GM13976 (cell line): ENCODE measurements at regions not wholly inside any gene's neighbourhood (a gene's known extent, or its start where the extent isn't known, plus 50 kb on each side); places are given as distances from the start of the nearest gene placed in this dataset.

Source experiments
- DNase-seq: peaks from one replicate; pipeline ENCODE4 v3.0.0; 2012; ENCODE audit warnings: low spot score
- CTCF ChIP-seq: IDR thresholded peaks from 2 replicates; pipeline ENCODE4 v1.5.1; 2012; ENCODE audit warnings: borderline replicate concordance, mild to moderate bottlenecking; ENCODE audit not compliant: insufficient read depth; ENCODE audit errors: extremely low read depth, missing control alignments, control extremely low read depth
- in situ Hi-C: fragments of 300-500 bp; cut with MboI; formaldehyde crosslinking; loops from one replicate; pipeline ENCODE4 v1.12.0; 2022; ENCODE audit warnings: low sequenced_read_pairs, mixed read lengths, inconsistent platforms; ENCODE audit not compliant: unreplicated experiment

- in situ Hi-C loops: no loop called here
- no peak for TF ChIP-seq CTCF
- DNase-seq: no peak
Measured at GRCh38 chr18:67789165-67789545, 272.6 kb upstream of the DSEL start.

DNA sequence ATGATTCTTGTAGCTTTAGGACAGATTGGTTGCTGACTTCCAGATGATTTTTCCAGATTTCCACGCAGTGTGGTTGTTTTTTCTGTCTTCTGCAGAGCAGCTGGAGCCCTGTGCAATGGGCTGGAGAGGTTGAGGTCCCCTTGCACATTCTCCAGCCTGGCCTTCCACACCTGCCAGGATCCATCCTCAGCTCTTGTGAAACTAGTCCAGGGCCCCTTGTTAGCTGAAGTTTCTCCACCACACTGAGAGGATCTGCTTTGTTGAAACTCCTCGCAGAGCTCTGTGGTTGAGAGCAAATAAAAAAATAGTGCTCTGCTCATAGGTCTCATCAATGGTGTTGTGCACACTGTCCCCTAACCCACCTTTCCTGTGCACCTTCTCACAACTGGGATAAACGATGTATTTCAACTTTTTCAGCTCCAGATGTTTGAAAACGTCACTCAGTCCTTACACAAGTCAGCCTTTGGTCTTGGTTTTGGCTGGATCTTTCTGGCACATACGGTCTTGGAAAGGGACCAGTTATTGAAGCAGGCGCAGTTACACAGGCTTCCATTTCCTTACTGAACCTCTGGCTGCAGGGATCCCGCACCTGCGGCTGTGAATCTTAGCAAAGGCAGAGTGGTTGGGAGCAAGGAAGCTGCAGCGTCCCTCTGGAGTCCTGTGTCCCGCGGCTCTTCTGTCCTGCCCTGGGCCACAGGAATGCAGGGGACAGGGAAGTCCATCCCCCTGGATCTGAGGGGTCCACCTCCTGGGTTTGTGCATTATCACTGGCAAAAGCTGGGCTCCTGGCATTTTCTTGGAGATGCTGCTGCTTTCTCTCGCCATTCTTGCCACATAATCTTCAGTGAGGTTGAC is 272.0 kb upstream of the DSEL start:
- in situ Hi-C loops: no loop called here
- no peak for TF ChIP-seq CTCF
- no peak for DNase-seq

GRCh38 chr18:67783196-67783946 is 266.9 kb upstream of the DSEL start:
- no peak for DNase-seq
- TF ChIP-seq CTCF: no peak
- in situ Hi-C loops: no loop called here

DNA sequence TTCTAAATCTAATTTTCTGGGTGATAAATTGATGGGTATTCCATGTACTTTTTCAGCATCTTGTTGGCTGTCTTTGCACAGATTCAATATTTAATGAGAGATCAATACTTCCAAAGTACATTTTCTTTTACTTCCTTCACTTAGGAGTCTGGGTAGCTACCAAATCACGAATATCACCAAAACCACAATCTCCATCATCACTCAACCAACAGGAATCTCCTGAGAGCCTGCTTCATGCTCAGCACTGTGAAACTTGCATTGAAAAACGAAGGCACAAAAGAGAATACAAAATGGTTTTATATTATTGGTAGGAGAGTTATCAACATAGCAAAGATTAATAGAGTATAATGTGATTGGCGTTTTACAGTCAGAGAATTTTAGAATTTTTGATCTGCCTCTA is 261.5 kb upstream of the DSEL start:
- TF ChIP-seq CTCF: no peak
- in situ Hi-C loops: no loop called here
- DNase-seq: no peak

DNA sequence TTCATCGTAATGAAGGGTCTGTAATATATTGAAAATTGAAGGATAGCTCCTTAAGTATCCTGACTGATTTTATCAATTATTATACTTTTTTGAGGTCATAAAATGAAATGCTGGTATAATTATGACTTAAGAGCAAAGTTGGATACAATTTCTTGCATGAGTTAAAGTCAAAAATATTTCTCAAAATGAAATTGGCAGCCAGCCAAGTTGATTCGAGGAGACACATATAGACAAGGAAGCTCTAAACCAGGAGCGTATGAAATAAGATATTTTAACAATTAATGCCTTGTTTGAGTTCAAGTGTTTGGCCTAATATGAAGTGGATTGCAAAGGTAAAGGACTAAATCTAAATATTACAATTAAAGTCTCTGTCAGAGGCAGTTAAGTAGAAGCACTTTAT is 260.4 kb upstream of the DSEL start:
- no peak for TF ChIP-seq CTCF
- in situ Hi-C loops: no loop called here
- no peak for DNase-seq

- DNase-seq: no peak
- in situ Hi-C loops: no loop called here
- TF ChIP-seq CTCF: no peak
Measured at GRCh38 chr18:67771271-67771670, 254.8 kb upstream of the DSEL start.
